ENCODE measurements at regions not wholly inside any gene's neighbourhood (a gene's known extent, or its start where the extent isn't known, plus 50 kb on each side); places are given as distances from the start of the nearest gene placed in this dataset.
"Not testable (repeated sequence)": the region's sequence is repeated elsewhere in the genome, so short reads cannot be mapped to it uniquely, and the experiment has no call there.

GRCh38 chr2:192542148-192543066, 347.7 kb upstream of the TMEFF2 start:
- not testable (repeated sequence) for DNase-seq

DNA sequence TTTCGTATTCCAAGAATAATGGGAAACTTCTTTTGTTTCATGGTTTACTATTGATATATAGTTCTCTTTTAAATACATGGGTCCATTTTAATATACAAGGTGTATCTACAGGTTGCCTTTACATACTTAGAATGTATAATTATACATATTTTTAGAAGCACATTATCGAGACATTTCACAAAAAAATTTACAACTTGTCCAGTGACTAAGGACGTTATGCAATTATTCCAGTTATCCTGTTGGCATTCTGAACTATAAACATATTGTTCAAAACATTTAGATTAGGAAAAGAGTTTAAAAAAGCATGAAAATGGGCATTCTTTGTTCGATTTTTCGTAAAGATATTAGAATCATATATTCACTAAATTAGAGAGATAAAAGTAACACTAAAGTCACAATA, 344.6 kb upstream of the TMEFF2 start:
- no peak for DNase-seq

DNA sequence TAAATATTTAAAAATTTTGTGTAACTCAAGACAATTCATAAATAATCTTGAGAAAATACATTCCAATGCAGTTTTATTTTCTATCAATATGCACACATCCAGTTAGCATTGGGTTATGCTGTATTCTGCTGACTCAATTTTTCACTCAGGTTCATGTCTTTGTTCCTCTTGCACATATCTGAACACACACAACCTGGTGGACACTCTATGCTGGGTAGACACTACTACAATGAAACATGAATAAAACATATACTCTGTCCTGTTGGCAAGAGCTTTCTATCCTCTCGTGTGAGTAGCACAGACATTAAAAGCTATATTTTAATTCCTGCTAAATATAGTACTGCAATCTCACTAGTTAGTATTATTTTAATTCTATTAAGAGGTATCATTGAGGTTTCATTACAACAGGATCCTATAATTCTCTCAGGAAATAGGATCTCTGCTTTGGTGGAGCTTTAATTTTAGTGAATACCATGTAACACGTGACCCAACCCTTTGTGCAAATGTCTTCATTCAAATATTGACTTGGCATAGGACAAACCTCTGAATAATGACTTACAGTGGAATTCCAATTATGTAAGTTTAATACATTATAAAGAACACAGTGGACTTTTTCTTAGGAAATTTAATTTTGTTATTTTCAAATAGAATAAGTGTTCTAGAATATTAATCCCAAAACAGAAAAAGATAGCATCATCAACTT, 342.3 kb upstream of the TMEFF2 start:
- no peak for DNase-seq

DNA sequence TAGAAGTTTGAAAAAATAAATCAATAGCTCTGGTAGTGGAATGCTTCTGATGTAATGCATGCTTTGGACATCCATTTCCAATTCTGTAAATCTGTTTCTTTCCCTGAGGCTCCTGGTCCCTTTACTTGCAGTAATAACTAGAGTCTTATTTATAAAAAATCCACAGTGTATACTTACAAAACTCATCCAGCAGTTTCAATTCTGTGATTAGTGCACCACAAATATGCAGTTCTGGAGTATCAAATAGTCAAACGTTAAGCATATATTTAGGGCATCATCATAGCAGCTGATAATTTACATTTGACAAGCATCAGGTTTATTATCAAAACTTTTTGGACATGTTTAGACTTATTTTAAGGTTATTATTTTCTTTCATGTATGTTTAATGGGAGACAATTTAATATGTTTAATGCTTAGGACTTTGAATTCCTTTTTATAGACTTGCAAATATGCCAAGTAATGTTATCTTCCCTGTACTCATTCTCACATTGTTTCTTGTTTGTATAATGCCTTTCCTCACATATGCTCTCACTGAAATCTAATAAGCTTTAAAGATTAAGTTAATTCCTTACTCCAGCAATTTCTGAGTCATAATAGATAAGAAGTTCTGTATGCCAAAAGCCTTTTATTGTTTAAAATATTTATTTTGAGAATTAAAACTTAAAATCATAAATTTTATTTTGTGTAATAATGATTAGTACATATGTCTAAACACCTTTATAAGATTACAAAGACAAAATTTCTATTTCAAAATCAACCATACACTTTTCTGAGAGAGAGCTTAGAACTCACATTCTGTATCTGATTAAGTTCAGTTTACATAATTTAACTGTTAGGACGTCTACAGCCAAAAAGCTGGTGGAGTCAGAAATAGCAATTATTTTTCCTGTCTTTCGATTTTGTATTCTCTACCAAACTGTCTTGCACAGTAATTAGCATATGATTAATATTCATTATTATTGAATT, 341.5 kb upstream of the TMEFF2 start:
- no peak for DNase-seq

DNA sequence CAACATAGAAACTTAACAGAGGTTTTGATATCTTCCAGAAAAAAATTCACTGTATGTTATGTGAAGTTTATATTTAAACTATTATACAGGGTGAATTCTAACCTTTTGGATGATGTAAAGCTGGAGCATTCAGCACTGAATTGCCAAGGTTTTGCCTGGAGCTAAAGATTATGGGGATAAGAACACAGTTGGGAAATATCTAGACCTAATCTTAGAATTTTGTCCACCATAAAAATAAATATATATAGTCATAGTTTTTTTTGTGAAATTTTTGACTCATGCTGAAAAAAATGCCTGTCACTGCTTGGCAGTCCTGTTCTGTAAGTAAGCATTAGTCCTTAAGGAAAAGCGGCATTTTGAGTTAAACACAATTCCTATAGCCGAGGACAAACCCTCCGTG, 339.3 kb upstream of the TMEFF2 start:
- DNase-seq: no peak

DNA sequence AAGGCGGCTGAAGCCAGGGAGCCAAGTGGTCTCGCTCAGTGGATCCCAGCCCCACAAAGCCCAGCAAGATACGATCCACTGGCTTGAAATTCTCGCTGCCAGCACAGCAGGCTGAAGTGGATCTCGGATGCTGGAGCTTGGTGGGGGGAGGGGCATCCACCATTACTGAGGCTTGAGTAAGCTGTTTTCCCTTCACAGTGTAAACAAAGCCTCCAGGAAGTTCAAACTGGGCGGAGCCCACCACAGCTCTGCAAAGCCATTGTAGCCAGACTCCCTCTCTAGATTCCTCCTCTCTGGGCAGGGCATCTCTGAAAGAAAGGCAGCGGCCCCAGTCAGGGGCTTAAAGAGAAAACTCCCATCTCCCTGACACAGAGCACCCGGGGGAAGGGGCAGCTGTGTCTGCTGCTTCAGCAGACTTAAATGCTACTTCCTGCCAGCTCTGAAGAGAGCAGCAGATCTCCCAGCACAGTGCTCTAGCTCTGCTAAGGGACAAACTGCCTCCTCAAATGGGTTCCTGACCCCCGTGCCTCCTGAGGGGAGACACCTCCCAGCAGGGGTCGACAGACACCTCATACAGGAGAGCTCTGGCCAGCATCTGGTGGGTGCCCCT, 330.0 kb upstream of the TMEFF2 start:
- DNase-seq: not testable (repeated sequence)

DNA sequence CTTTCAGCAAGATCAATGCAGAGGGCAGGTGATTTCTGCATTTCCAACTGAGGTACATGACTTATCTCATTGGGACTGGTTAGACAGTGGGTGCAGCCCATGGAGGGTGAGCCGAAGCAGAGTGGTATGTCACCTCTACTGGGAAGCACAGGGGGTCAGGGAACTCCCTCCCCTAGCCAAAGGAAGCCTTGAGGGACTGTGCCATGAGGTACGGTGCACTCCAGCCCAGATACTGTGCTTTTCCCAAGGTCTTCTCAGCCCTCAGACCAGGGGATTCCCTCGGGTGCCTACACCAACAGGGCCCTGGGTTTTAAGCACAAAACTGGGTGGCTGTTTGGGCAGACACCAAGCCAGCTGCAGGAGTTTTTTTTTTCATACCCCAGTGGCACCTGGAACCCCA, 329.5 kb upstream of the TMEFF2 start:
- DNase-seq: not testable (repeated sequence)

DNA sequence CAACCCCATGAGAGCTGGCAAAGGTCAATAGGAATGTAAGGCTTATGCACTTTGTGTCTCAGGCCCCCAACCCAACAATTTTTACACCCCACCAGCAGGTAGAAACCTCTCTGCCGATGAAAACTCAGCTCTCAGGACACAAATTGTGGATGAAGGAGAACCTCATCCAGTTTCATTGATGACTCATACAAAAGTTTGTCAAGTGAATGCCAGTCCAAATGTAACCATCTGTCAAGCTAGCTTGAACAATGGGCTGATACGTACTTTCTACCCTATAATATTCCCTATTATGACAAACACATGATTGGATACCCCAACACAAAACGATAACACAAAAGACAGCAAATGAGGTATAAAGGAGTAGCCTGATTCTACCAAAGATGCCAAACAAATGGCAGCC, 321.2 kb upstream of the TMEFF2 start:
- no peak for DNase-seq

DNA sequence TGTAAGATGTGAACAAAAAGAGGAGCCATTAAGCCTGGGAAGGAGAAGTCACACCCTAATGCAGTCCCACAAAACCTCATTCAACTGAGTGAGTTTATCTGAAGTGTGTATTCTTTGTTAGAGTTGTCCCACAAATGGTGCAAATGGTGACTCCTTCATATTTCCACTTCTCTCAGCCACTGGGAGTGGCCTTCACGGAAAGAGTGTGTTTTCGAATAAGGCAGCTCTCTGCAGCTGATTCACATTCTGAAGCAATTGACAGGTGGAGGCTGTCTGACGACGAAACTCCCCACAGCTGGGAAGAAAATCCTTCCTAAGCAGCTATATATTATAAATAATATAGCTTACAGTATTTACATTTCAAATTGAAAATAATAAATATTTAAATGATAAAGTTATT, 318.8 kb upstream of the TMEFF2 start:
- DNase-seq: no peak

DNA sequence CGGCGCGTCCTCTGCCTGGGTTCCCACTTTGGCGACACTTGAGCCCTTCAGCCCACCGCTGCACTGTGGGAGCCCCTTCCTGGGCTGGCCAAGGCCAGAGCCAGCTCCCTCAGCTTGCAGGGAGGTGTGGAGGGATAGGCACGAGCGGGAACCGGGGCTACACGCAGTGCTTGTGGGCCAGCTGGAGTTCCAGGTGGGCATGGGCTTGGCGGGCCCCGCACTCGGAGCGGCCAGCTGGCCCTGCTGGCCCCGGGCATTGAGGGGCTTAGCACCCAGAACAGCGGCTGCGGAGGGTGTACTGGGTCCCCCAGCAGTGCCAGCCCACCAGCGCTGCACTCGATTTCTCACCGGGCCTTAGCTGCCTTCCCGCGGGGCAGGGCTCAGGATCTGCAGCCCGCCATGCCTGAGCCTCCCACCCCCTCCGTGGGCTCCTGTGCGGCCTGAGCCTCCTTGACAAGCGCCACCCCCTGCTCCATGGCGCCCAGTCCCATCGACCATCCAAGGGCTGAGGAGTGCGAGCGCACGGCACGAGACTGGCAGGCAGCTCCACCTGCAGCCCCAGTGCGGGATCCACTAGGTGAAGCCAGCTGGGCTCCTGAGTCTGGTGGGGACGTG, 313.2 kb upstream of the TMEFF2 start:
- not testable (repeated sequence) for DNase-seq

GRCh38 chr2:192500550-192501200, 305.9 kb upstream of the TMEFF2 start:
- DNase-seq: peak; percentile 57

GRCh38 chr2:192499476-192499875, 304.7 kb upstream of the TMEFF2 start:
- no peak for DNase-seq

DNA sequence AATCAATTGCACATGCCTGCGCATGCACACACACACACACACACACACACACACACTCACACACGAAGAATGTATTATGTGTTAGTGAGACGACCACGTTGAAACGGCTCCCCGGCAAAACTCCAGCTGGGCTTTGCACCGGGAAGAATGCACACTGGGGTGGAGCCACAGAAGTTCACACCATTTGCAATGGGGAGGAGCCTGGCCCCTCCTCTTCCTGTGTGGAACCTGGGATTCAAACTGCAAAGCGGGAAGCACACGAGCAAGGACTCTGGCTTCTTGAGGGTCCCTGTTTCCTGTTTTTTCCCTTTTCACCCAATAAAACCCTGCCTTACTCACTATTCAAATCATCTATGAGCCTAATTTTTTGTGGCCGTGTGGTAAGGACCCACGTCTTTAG, 304.0 kb upstream of the TMEFF2 start:
- no peak for DNase-seq

DNA sequence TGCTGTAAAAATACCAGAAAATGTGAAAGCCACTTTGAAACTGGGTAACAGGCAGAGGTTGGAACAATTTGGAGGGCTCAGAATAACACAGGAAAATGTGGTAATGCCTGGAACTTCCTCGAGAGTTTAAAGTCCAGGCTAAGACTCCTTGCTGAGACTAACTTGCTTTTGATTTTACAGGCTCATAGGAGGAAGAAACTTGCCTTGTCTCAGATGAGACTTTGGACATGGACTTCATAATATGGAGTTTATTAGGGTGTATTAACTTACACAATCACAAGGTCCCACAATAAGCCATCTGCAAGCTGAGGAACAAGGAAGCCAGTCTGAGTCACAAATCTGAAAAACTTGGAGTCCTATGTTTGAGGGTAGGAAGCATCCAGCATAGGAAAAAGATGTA, 293.4 kb upstream of the TMEFF2 start:
- not testable (repeated sequence) for DNase-seq

DNA sequence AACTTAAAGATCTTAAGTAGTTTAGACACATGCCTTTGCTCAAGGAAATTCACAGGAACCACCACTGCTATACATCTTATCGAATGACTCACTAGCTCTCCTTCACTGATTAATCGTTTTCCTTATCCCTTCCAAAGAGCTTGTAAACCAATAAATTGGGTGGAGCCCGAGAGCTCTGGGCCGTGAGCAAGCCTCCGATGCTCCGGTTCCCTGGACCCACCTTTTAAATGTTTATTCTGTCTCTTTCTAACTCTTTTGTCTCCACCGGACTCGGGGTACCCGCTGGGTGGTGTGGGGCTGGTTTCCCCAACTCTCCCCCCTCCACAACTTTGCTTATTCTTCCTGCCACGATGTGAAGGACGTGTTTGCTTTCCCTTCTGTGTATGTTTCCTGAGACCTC, 292.9 kb upstream of the TMEFF2 start:
- no peak for DNase-seq

- DNase-seq: no peak
Observed at GRCh38 chr2:192484903-192485302, 290.2 kb upstream of the TMEFF2 start.

- no peak for DNase-seq
Observed at GRCh38 chr2:192480984-192481383, 286.3 kb upstream of the TMEFF2 start.

DNA sequence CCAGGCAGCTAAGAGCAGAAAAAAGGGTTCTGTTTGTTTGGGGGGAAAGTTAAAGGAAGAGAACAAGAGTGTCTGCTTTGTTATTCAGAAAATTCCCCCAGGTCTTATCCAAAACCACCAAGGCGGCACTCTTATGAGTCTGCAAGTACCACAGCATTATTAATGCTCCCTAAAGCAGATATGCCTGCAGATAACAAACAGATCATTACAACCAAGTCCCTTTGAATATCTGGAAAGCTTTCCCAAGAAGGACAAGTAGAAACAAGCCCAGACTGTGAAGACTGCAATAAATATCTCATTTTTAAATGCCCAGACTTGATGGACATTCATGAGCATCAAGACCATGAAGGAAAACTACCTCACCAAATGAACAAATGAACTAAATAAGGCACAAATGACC, 278.6 kb upstream of the TMEFF2 start:
- no peak for DNase-seq

GRCh38 chr2:192471982-192472381, 277.2 kb upstream of the TMEFF2 start:
- no peak for DNase-seq

DNA sequence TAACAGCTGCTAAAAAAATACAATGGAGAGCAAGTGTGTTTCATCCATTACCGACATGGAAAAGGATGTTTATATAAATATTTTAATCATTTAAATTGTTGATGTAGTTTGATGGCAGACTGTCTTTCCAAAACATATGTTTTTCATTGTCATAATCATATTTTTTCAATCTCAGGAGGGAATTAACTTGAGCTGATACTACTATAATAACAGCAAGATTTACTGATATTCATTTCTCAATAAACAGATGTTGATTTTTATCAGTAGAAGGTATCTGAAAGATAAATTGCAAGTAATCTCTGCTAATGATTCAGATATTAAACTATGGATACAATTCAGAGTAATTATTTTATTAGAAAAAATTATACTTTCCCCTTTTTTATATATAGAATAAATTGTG, 274.9 kb upstream of the TMEFF2 start:
- DNase-seq: no peak

DNA sequence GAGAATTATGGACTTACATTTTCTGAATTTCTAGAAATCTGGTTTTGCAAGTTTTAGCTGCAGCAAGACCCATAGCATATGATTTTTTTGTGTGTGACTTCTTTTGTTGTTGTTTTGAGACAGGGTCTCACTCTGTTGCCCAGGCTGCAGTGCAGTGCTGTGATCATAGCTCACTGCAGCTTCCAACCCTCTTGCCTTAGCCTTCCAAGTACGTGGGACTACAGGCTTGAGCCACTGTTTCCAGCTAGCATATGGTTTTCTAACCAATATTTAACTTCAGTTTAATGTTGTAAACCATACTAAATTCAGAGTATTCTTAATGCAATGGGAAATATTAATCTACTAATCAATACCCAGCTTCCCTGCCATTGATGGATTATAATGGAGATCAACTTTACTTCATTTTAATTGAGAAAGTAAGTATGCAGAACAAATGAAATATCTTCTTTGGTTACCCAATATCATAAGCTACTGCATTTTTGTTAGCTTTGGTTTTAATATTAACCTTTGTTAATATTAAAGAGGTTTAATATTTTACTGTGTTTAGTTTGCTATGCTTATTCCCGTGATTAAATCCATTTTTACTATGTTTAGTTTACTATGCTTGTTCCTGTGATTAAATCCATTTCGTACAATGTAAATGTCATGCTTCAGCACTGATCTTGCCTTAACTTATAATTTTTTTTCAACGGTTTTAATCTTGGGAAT, 273.4 kb upstream of the TMEFF2 start:
- no peak for DNase-seq

Measured in activated CD4-positive, alpha-beta T cell treated with anti-CD3 and anti-CD28 coated beads, Interleukin-10, Interleukin-2, amounts not matched to agents 100 ng/mL and 50 ng/mL, durations not matched to agents 16 hours and 8 hours (primary cell).